Renal cortical epithelial cell (primary cell): ENCODE measurements at regions not wholly inside any gene's neighbourhood (a gene's known extent, or its start where the extent isn't known, plus 50 kb on each side); places are given as distances from the start of the nearest gene placed in this dataset.
"Not testable (repeated sequence)": the region's sequence is repeated elsewhere in the genome, so short reads cannot be mapped to it uniquely, and the experiment has no call there.

Experiments
- DNase-seq: peaks from one replicate; pipeline ENCODE4 v3.0.0-alpha.2; 2011; ENCODE audit warnings: low read depth

DNA sequence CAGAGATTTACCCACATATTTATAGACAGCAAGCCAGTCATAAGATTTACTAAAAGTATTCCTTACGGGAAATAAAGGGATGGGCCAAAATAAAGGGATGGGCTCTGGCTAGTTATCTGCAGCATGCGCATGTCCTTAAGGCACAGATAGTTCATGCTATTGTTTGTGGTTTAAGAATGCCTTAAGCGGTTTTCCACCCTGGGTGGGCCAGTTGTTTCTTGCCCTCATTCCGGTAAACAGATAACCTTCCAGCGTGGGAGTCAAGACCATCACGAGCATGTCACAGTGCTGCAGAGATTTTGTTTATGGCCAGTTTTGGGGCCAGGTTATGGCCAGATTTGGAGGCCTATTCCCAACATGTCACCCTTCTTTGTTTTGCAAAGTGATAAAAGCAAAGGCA is 1046.2 kb downstream of the STPG2 start:
- DNase-seq = not testable (repeated sequence)

DNA sequence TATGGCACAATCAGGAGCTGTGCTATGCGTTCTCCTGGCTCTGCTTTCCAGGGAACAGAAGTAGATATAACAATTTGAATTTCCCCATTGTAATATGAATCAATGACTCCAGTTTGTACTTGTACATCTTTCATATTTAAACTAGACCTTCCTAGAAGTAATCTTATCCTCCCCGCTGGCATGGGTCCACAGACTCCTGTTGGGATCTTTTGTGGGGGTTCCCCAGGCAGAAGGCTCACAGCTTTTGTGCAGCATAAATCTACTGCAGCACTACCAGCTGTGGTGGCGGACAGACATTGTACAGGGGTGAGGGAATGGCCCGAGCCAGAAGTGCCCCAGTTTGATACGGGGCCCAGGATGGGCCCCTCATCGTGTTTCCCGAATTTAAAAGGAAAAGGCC is 1042.1 kb downstream of the STPG2 start:
- DNase-seq = not testable (repeated sequence)

DNA sequence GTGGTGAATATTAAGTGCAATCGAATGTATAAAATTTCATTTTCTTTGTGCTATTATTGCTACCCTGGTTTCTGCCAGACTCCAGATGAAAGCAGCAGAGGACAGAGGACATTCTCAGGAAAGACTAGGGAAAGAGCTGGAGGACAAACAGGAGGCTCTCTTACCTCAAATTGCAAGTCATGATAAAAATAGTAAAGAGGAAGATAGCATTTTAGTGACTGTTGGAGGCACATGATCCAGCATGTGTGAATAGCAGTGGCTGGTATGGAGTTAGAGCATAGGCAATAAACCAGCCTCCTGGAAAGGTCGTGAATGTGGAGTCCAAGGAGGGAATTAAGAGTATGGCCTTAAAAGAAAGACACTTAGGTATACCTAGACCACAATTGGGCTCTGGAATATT is 1040.0 kb downstream of the STPG2 start:
- DNase-seq = no peak

DNA sequence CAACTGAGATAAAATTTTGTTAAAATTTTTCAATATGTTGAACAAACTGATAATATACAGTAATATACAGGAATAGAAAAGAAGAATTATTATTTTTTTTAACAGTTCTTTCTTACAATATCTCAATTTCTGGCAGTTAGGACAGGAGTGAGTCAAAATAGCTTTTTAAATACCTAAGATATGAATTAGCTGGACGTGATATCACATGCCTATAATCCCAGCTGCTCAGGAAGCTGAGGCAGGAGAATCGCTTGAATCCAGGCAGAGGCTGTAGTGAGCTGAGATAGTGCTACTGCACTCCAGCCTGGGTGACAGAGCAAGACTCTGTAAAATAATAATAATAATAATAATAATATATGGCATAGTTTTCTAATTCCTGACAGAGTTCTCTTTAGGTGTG is 1039.3 kb downstream of the STPG2 start:
- no peak for DNase-seq

DNA sequence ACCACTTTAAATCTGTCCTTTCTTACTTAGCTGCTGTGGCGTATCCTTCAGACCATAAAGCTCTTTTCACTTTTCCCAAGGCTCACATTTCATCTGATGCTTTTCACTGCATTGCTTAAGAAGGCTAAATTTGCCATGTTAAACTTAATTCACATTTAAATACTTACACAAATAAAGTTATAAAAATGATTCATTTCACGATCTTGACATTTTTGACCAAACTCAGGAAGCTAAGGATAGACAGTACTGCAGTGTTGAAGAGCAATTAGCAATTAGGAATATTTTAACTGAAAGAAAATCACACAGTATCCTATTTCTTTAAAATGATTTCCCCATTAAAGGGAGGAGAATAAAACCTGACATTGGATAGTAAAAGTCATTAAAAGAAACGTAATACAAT is 1038.6 kb downstream of the STPG2 start:
- no peak for DNase-seq

DNA sequence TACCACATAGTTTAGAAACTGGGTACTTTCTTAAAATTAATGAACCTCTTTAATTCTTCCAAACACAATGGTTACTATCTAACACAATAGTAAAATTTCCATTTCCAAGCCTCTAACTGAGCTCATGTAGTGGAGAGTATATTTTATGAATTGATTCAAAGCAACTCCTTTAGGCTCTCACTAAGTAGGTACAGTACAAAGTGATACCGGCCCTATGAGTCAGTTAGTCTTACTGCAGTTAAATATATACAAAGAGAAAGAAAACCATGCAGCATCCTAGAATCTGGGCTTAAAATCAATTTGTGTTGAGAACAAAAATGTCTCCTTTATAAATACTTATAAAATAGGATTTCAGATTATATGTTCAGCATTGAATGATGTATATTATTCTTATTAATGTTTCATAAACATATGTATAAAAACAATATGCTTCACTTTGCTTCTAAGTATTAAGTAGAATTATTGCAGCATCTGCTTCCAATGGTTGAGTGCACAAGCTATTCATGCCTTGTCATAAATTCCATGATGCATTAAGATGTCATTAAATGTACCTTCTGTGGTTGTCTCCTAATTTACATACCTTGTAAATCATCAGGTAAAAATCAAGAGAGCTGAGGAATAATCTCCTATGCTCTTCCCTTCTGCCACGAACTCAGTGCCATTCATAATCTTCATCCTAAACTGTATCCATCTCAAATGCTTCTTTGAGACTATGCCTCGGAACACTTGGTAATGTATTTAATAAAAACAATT is 1037.8 kb downstream of the STPG2 start:
- DNase-seq = peak; percentile 2

DNA sequence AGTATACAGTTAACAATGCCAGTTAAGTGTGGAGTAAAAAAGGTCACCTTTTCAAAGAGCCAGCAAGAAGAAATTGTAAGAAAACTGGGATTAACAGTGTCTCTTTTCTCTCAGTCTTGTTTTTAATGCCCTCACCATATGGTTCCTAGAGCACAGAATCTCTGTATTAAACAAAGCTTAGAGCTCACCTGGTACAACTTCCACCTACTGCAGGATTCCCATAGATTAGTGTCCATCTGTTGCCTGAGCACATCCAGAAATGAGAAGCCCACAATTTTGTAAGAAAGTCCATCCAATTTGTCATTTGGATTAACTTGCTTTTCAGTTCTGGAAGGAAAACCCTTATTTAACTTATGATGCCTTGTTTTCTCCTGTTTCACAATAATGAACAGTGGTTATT is 1037.1 kb downstream of the STPG2 start:
- DNase-seq = no peak

DNA sequence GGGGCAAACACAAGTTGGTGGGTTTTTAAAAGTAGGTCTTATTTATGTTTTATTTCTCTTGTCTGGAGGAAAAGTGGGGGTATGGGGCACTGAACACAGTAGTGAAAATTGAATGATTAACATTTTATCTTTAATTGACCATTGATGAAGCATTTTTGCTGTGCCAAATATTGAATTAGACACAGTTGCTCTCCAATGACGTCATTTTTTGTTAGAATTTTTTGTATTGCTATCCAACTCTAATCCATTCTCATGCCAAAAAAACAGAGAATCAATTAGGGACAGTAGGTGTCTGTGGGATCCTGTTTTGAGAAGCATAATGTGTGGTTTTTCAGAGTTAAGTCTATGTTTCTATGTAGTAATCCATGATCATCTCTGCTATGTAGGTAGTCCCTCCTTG is 1032.8 kb downstream of the STPG2 start:
- DNase-seq = no peak

DNA sequence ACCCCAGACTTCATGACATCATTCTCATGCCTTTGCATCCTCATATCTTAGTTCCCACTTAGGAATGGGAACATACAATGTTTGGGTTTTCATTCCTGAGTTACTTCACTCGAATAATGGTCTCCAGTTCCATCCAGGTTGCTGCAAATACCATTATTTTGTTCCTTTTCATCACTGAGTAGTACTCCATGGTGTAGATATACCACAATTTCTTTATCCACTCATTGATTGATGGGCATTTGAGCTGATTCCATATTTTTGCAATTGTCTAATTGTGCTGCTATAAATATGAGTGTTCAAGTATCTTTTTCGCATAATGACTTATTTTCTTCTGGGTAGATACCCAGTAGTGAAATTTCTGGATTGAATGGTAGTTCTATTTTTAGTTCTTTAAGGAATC is 1026.8 kb downstream of the STPG2 start:
- DNase-seq = no peak

DNA sequence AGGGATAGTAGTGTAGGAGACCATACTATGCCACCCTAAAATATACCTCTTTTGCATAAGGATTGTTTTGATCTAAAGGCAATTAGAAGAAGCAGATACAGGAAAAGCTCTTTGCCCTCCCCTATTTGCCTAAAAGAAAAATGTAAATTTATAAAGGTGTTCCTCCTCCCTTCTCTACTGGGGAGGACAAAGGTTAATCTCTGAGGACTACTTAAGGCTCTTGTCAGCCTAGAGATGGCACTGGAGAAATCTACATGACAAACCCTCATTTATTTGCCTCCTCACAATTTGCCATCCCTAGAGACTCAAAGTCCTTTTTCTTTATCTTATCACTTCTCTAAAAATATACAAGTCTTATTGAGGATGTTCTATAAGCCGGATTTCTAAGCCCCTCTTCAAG is 1021.8 kb downstream of the STPG2 start:
- no peak for DNase-seq

DNA sequence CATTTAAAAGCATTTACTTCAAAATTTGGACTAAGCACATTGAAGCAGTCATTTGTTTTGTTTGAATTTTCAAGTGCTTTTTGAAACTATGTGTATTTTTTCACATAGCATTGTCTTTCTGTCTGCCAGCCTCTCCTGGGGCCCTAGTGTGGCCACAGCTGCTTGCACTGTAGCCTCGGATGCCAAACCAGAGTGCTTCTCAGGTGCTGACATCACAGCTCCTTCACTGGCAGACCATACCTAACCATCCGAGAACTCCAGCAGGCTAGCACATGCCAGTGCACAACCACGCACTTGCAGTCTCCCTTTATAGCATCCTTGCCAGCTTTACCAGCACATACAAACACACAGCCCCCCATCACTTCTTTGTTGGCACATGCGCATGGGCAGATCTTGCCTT is 1019.7 kb downstream of the STPG2 start:
- no peak for DNase-seq

DNA sequence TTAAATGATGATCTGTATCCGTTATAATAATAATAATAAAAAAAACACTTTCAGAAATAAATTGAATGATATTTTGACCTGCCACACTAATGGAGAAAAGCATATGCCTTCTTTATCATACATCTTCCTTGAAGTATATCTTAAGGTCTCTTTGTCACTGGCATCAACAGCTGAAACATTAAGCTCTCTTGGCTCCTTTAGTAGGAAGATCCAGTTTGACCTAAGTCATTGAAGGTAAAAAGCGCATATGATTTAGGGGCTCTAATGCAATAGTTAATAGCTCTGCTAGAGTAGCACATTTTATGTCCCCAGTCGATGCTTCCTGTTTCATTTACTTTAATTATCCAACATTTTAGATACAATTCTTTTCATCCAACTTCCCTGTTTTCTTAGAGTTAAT is 1010.8 kb downstream of the STPG2 start:
- DNase-seq = no peak

DNA sequence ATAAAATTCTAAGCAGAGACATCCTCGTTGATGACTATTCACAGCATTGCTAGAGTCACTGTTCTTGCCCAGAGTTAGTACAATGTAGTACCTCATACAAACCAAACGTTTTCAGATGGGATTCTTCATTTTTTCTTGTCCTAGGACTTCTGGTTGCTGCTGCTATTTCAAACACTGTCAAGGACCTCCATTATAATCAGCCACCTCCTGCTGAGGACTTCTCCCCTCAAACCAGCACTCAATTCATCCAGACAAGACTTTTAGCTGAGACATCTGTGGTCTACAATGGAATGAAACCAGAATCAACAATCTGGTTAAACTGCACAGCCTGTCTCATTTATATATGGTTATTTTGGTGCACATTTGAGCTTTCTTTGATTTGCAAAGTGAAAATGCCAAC is 1008.8 kb downstream of the STPG2 start:
- DNase-seq = no peak

DNA sequence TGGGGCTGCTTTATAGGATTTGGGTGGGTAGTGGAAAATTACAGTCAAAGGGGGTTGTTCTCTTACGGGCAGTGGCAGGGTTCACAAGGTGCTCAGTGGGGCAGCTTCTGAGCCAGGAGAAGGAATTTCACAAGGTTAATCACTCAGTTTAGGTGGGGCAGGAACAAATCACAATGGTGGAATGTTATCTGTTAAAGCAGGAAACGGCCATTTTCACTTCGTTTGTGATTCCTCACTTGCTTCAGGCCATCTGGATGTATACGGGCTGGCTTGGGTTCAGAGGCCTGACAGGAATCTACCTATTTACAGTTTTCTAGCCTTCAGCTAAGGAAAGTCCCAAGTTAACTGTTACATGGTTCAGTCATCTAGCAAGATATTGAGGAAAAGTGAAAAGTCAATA is 1003.5 kb downstream of the STPG2 start:
- no peak for DNase-seq

DNA sequence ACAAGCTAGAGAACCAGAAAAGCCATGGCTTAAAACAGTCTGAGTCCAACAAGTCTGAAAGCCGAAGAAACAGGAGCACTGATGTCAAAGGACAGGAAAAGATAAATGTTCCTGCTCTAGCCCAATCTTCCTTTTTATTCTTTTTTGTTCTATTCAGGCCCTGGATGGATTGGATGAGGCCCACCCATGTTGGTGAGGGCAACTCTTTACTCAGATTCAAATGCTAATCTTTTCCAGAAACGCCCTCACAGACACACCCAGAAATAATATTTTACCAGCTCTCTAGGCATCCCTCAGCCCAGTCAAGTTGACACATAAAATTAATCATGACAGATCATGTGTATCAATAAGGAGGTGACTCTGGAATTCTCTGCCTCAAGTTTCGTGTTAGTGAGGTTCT is 1002.7 kb downstream of the STPG2 start:
- no peak for DNase-seq

DNA sequence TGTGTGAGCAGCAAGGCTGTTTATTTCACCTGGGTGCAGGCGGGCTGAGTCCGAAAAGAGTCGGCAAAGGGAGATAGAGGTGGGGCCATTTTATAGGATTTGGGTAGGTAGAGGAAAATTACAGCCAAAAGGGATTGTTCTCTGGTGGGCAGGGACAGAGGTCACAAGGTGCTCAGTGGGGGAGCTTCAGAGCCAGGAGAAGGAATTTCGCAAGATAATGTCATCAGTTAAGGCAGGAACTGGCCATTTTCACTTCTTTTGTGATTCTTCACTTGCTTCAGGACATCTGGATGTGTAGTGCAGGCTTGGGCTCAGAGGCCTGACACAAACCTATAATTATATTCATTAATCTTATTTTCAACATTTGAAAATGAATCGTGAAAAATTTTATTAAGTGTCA is 1001.9 kb downstream of the STPG2 start:
- DNase-seq = not testable (repeated sequence)

DNA sequence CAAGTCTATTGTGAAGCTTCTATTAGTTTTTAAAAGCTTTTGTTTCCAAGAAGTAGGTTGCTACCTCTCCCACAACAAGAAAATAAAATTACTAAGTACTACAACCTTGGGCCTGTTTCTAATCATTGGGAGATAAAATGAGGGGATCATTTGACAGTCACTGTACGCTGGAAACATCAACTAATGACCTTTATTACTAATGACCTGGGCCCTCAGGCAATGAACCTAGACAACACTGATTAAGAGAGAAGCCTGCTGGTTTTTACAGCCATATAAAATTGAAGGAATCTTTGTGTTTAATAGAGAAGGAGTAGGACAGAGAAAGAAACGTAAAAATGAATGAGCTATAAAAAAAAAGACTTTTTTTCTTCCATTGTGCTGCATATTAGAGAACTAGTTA is 1000.9 kb downstream of the STPG2 start:
- DNase-seq = no peak

DNA sequence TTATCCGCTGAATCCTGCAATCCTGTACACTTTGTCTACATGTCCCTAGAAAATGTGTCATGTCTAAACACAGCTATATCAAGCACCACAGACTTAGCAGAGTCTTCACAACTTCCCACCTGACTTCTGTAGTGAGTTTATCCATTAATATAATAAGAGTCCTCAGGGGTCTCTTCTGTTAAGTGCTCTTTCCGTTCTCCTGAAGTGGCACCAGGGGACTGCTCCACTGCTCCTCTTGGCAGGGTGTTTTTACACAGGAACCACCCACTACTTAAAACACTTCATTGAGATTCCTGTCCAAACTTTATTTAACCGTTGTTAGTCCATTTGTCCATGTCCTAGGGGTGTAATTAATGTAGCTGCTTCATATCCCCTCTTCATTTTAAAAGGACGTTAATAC is 1000.4 kb downstream of the STPG2 start:
- DNase-seq = no peak

DNA sequence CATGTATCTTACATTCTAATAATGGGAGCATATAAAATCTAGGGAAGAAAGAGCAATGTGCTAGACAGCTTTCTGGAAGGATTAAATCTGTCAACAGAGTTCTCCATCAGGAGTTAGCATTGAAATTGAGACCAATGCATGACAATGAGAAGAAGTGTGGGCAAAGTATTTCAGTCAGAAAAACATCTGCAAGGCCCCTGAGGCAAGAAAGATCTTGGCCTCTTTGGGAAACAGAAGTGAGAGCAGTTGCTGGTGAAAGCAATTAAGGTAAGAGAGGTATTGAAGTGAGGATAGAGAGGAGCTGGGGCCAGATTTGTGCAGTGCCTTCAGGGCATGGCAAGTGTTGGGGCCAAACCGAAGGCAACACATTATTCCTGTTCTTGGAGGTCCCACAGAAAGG is 999.1 kb downstream of the STPG2 start:
- DNase-seq = no peak

DNA sequence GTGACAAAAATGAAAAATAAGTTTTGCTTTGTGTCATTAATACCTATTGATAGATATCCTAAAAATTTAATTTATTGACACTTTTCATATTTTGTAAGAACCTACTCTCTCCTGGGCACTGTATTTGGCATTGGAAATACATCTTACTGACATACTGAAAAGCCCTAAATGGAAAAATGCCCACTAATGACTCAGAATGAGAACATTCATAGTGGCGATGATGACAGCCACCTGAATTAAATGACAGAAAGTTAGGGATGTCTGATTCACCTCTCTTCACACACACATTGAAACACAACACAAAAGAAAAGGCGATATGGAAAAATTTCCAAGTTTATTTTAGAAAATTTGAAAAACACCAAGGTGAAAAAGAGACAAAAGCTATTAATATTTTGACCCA is 992.3 kb downstream of the STPG2 start:
- no peak for DNase-seq

DNA sequence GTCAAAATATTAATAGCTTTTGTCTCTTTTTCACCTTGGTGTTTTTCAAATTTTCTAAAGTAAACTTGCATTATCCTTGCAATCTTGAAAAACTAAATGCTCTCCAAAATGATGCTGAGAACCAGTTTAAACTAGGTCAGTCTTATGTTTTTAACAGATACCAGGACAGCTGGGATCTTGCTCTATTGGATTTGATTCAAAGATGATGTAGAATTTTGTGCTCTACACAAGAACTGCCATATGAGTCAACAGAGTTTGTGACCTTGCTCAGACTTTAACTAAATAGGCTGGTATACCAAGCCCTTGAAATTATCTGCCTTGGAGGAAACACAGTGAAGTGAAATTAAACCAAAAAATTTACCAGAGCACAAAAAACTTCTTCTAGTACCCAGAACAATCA is 991.1 kb downstream of the STPG2 start:
- no peak for DNase-seq

DNA sequence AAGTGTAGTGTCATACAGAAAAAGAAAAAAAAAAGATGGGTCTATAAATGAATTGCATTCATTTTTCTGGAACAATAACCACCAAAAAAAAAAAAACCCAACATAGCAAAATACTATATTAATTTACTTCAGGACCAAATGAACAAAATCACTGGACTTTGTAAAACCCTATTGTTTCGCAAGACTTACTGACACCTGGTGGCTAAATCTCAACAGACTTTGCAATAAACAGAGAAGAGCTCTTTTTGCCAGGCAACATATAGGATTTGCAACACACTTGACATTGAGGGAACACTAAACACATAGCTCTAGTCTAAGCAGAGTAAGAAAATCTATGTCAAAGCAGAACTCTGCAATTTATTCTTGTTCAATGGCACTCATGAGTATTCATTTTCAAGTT is 990.2 kb downstream of the STPG2 start:
- peak; percentile 42 for DNase-seq

DNA sequence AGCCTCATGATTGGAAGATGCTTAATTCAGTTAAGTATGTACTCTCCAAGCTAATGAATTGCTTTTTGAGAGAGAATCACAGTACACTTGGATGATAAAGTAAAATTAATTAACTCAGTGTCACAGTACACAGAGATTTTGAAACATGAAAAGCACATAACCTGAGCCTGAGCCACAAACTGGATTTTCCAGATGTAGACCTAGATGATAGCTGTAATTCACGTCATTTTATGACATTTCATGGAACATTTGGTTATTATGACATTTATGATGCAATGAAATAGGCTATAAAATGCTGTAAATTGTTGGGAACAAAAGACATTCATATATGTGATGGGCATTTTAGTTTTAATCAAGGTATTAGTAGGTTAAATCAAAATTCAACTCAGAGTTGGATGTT is 983.7 kb downstream of the STPG2 start:
- DNase-seq = no peak

DNA sequence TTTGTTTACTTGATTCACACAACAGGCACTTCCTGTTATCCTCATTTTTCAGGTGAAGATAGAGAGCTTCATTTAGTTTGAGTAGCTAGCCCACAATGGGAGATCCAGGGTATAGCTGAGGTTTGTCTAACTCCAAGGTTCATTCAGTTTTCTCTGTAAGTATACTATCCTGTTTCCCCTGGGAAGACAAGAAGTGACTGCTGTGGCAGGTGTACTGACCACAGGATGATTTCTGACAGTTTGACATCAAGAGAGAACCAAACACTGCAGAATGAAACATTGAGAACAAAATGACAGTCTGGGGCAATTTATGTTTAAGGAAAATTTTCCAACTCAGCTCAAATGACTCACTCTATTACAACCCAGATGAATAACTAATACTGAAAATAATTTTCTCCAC is 958.0 kb downstream of the STPG2 start:
- peak; percentile 0 for DNase-seq
